Central memory CD4-positive, alpha-beta T cell (primary cell): ENCODE measurements at regions not wholly inside any gene's neighbourhood (a gene's known extent, or its start where the extent isn't known, plus 50 kb on each side); places are given as distances from the start of the nearest gene placed in this dataset.

ENCODE experiments used
- DNase-seq: peaks from one replicate; pipeline ENCODE4 v3.0.0; 2022

DNA sequence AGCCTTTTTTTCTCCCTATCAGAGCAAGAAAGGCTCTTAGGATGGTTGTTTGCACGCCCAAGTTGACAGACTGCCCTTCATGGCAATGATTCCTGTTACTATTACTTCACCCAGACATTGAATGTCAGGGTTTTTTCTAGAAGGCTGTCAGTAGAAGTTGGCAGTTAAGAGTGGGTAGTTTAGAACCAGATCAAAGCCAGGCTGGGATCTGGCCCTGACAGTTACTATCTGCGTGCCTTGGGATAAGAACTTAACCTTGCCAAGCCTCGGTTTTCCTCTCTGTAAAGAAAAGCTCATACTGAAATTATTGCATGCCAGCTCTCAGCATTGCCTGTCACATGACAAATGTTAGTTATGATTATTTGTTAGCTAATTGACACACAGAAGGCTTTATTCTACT is 58.7 kb upstream of the PPP2R5A start:
- DNase-seq: no peak

GRCh38 chr1:212228076-212228475 is 57.1 kb upstream of the PPP2R5A start:
- DNase-seq: no peak

GRCh38 chr1:212228591-212229119 is 56.6 kb upstream of the PPP2R5A start:
- DNase-seq: no peak

GRCh38 chr1:212229654-212230053 is 55.6 kb upstream of the PPP2R5A start:
- DNase-seq: no peak

GRCh38 chr1:212230329-212230728 is 54.9 kb upstream of the PPP2R5A start:
- DNase-seq: no peak

DNA sequence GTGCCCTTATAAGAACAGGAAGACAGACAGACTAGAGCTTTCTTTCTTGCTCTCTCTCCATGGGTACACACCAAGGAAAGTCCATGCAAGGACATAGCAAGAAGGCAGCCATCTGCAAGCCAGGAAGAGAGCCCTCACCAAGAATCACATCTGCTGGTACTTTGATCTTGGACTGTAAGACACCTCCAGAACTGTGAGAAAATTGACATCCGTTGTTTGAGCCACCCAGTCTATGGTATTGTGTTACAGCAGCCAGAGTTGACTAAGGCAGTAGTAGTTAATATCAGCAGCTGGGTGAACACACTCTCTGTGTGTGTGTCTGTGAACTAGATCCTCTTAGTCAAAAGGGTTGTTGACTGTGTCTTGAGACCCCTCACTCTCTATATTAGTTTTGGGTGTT is 53.8 kb upstream of the PPP2R5A start:
- no peak for DNase-seq

GRCh38 chr1:212232090-212232489 is 53.1 kb upstream of the PPP2R5A start:
- DNase-seq: no peak

DNA sequence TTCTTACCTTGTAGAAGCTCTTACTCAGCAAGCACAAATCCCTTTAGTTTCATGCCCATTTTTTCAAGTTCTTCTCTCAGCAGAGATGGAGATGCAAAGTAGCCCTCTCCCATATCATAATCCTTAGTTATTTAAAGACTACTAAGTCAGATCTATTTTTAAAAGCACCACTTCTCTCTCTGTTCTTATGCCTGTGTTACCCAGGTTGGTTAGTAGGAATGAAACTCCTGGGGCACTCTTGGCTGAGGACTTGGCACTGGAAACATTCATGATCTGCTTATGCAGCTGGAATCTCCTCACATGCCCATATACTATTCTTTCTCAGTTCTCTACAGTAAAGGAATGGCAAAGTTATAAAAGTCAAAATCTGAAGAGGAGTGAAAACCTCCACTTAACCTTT is 51.9 kb upstream of the PPP2R5A start:
- no peak for DNase-seq

DNA sequence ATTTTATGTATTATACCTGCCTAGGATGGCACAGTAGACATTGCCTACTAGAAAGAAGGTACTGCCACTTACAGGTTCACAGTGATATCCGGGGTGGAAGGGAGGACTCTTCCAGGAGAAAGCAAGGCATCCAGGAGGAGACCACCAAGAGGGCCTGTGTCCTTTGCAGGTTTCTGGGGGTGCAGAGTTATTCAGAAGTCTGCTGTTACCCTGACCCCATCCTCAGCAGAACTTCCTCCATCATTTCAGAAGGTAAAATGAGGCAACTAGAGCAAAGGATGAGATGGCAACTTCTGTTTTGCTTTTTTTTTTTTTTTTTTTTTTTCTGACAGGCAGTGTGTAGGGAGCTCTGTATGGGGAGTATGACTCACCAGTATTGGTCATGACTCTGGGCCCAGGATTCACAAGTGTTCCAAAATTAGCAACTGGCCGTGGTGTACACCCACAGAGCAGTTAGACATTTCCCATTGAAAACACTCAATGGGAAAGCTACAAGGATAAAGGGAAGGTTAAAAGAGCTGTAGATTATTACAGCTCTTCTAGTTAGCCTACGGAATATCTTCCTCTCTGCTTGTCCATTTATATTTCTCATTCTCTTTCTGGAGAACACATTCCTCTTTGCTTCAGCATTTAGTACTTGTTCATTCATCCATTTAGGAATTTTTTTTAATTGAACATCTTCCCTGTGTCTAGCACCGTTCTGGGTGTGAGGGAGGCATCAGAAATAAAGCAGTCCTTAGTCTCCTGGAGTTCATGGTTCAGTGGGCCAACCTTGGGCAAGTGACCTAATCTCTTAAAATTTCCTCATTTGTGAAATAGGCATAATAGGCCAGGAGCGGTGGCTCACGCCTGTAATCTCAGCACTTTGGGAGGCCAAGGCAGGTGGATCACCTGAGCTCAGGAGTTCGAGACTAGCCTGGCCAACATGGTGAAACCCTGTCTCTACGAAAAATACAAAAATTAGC is 50.5 kb upstream of the PPP2R5A start:
- no peak for DNase-seq
